Gastrocnemius medialis (tissue), 4 donors: ENCODE measurements at regions not wholly inside any gene's neighbourhood (a gene's known extent, or its start where the extent isn't known, plus 50 kb on each side); places are given as distances from the start of the nearest gene placed in this dataset.

Source experiments
- ATAC-seq, 2 donors: fragments of 150-250 bp; one replicate each; pipeline ENCODE4 v1.9.1; 2016
- DNase-seq, 2 donors: peaks; one replicate each; pipeline ENCODE4 v3.0.0-alpha.2; 2019
- H3K27ac ChIP-seq, 4 donors: fragments of 200-600 bp; sonication (generic); 1 replicate in 1 of 4; 2 replicates in 3 of 4; pipeline ENCODE4 v1.5.1; 2016 to 2018; ENCODE audit warnings: mild to moderate bottlenecking in 2 of 4, moderate library complexity in 1 of 4
- H3K27me3 ChIP-seq, 3 donors: fragments of 200-600 bp; sonication (generic) in 2 of 3; 1 replicate in 1 of 3; 2 replicates in 2 of 3; pipeline versions ENCODE4 v1.5.1 to v1.6.0; 2016 to 2019; ENCODE audit warnings: mild to moderate bottlenecking in 1 of 3, moderate library complexity in 1 of 3
- H3K36me3 ChIP-seq, 2 donors: fragments of 200-600 bp; sonication (generic) in 1 of 2; one replicate each; pipeline ENCODE4 v1.5.1; 2017 to 2018
- H3K4me1 ChIP-seq, 2 donors: fragments of 200-600 bp; sonication (generic) in 1 of 2; one replicate each; pipeline ENCODE4 v1.5.1; 2016 to 2017; ENCODE audit warnings: mild to moderate bottlenecking in 2 of 2
- H3K4me3 ChIP-seq, 4 donors: fragments of 200-600 bp; sonication (generic) in 3 of 4; 1 replicate in 1 of 4; 2 replicates in 3 of 4; pipeline ENCODE4 v1.5.1; 2016 to 2019; ENCODE audit warnings: mild to moderate bottlenecking in 2 of 4
- H3K9me3 ChIP-seq, 3 donors: fragments of 200-600 bp; sonication (generic) in 2 of 3; 1 replicate in 1 of 3; 2 replicates in 2 of 3; pipeline ENCODE4 v1.5.1; 2016 to 2019
- CTCF ChIP-seq, 5 experiments: fragments of 450-650 bp in 3 of 5; fragments of 200-600 bp in 2 of 5; sonication (generic) in 2 of 5; IDR thresholded peaks in 4 of 5; conservative IDR thresholded peaks in 1 of 5; 1 replicate in 4 of 5; 2 replicates in 1 of 5; pipeline ENCODE4 v1.5.1; 2016 to 2019; ENCODE audit warnings: antibody characterized with exemption in 5 of 5, mild to moderate bottlenecking in 3 of 5, moderate library complexity in 3 of 5
- POLR2A ChIP-seq, 2 donors: fragments of 450-650 bp; IDR thresholded peaks; one replicate each; pipeline ENCODE4 v1.6.1; 2017; ENCODE audit warnings: antibody characterized with exemption in 2 of 2, mild to moderate bottlenecking in 2 of 2, moderate library complexity in 2 of 2
- in situ Hi-C, 4 donors: fragments of 200-750 bp; cut with MboI; loops; one replicate each; pipeline versions ENCODE4 v1.15.0 to v1.8.0; 2017; ENCODE audit warnings: low sequenced_read_pairs in 4 of 4
- intact Hi-C: fragments of 100-400 bp; cut with DNase I; formaldehyde crosslinking; loops from one replicate; pipeline ENCODE4 v1.15.1; 2023; ENCODE audit warnings: low total_unique reads

DNA sequence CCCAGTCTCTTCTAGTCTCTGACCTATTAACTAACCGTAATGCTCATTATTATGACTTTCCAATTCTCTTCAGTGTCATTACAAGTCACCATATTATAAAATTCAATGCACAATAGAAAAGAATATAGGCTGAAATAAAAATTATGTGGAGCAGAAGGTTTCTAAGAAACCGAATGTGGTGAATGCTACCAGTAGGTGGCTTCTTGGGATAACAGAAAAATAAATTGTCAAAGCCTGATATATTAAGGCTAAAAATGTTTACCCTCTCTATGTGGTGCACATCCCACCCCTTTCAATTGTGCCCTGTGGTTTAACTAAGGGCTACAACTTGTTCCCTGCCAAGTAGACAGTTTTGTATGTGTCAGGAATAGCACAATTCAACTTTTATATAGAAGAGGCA lies 624.6 kb upstream of the TECRL start:
- H3K9me3 ChIP-seq = no peaks in the 10 kb centered on the region
- ATAC-seq = no peak
- no peaks in the 10 kb centered on the region for H3K4me1 ChIP-seq
- no peaks in the 10 kb centered on the region for H3K36me3 ChIP-seq
- H3K27me3 ChIP-seq = no peaks in the 10 kb centered on the region
- intact Hi-C loops (no loop called here), in situ Hi-C loops (no loop called here)
- TF ChIP-seq POLR2A (IDR thresholded peaks at IDR 0.05) = no peak
- TF ChIP-seq CTCF (IDR thresholded peaks at IDR 0.05 in 4 of 5, conservative IDR thresholded peaks at IDR 0.05 in 1 of 5) = no peak
- H3K4me3 ChIP-seq = no peak overlapping the region
- H3K27ac ChIP-seq = no peak overlapping the region
- no peak for DNase-seq

- in situ Hi-C loops (no loop called here), intact Hi-C loops (no loop called here)
- Histone ChIP-seq H3K36me3 (no peaks in the 10 kb centered on the region), H3K9me3 (no peaks in the 10 kb centered on the region), H3K4me1 (peaks cover 0 to 3% of the 10 kb centered on the region in 2 donors), H3K27me3 (no peaks in the 10 kb centered on the region), H3K27ac (no peak overlapping the region), H3K4me3 (no peak overlapping the region)
- DNase-seq (no peak), ATAC-seq (no peak)
- TF ChIP-seq CTCF (IDR thresholded peaks at IDR 0.05 in 4 of 5, conservative IDR thresholded peaks at IDR 0.05 in 1 of 5) = no peak
- TF ChIP-seq POLR2A (IDR thresholded peaks at IDR 0.05) = no peak
These were observed 619.3 kb upstream of the TECRL start for GRCh38 chr4:65028592-65028991.

- Histone ChIP-seq H3K36me3 (no peaks in the 10 kb centered on the region), H3K27me3 (no peaks in the 10 kb centered on the region), H3K4me1 (peaks cover 0 to 8% of the 10 kb centered on the region in 2 donors), H3K27ac (no peak overlapping the region), H3K4me3 (no peak overlapping the region), H3K9me3 (no peaks in the 10 kb centered on the region)
- intact Hi-C loops = no loop called here
- ATAC-seq (no peak), DNase-seq (no peak)
- TF ChIP-seq POLR2A (IDR thresholded peaks at IDR 0.05) (no peak), CTCF (IDR thresholded peaks at IDR 0.05 in 4 of 5, conservative IDR thresholded peaks at IDR 0.05 in 1 of 5) (no peak)
- in situ Hi-C loops = loop anchor here in 1 of 4 donors (25.0 kb wide), 1 partner anchor 112 kb away; no protein-coding TSS in a partner anchor
These were observed 614.8 kb upstream of the TECRL start for GRCh38 chr4:65023883-65024670.

GRCh38 chr4:65023081-65023480 lies 613.8 kb upstream of the TECRL start:
- intact Hi-C loops (no loop called here), in situ Hi-C loops (loop anchor here in 1 of 4 donors (25.0 kb wide), 1 partner anchor 111 kb away; no protein-coding TSS in a partner anchor)
- Histone ChIP-seq H3K27ac (no peak overlapping the region), H3K4me3 (no peak overlapping the region), H3K9me3 (no peaks in the 10 kb centered on the region), H3K27me3 (no peaks in the 10 kb centered on the region), H3K4me1 (peaks cover 0 to 8% of the 10 kb centered on the region in 2 donors), H3K36me3 (no peaks in the 10 kb centered on the region)
- DNase-seq (no peak), ATAC-seq (no peak)
- no peak for TF ChIP-seq POLR2A (IDR thresholded peaks at IDR 0.05)
- TF ChIP-seq CTCF (IDR thresholded peaks at IDR 0.05 in 4 of 5, conservative IDR thresholded peaks at IDR 0.05 in 1 of 5) = no peak
